Peyer's patch (tissue), 4 donors: ENCODE measurements at regions not wholly inside any gene's neighbourhood (a gene's known extent, or its start where the extent isn't known, plus 50 kb on each side); places are given as distances from the start of the nearest gene placed in this dataset.

Experiments
- DNase-seq, 3 donors: peaks; one replicate each; pipeline ENCODE4 v3.0.0-alpha.2; 2017 to 2019
- H3K27ac ChIP-seq, 4 donors: fragments of 200-600 bp; sonication (generic); one replicate each; pipeline ENCODE4 v1.5.1; 2016 to 2019
- H3K27me3 ChIP-seq, 2 donors: fragments of 200-600 bp; sonication (generic); one replicate each; pipeline ENCODE4 v1.5.1; 2019
- H3K36me3 ChIP-seq, 3 donors: fragments of 200-600 bp; sonication (generic); one replicate each; pipeline ENCODE4 v1.5.1; 2016 to 2019
- H3K4me1 ChIP-seq, 4 donors: fragments of 200-600 bp; sonication (generic); one replicate each; pipeline ENCODE4 v1.5.1; 2016 to 2019
- H3K4me3 ChIP-seq, 4 donors: fragments of 200-600 bp; sonication (generic); 1 replicate in 3 of 4; 2 replicates in 1 of 4; pipeline ENCODE4 v1.5.1; 2016 to 2019; ENCODE audit warnings: mild to moderate bottlenecking in 1 of 4
- H3K9me3 ChIP-seq, 4 donors: fragments of 200-600 bp; sonication (generic); one replicate each; pipeline ENCODE4 v1.5.1; 2016 to 2019; ENCODE audit warnings: mild to moderate bottlenecking in 1 of 4
- POLR2A ChIP-seq, 2 donors: fragments of 450-650 bp; IDR thresholded peaks; one replicate each; pipeline ENCODE4 v1.5.1; 2017; ENCODE audit warnings: antibody characterized with exemption in 2 of 2, mild to moderate bottlenecking in 2 of 2, moderate library complexity in 2 of 2
- TF ChIP-seq, protein P1 (sequence below), 6 experiments: fragments of 450-650 bp in 4 of 6; fragments of 200-600 bp in 2 of 6; sonication (generic) in 1 of 6; IDR thresholded peaks; one replicate each; pipeline ENCODE4 v1.5.1; 2017 to 2019; ENCODE audit warnings: antibody characterized with exemption in 6 of 6, mild to moderate bottlenecking in 3 of 6, moderate library complexity in 1 of 6

DNA sequence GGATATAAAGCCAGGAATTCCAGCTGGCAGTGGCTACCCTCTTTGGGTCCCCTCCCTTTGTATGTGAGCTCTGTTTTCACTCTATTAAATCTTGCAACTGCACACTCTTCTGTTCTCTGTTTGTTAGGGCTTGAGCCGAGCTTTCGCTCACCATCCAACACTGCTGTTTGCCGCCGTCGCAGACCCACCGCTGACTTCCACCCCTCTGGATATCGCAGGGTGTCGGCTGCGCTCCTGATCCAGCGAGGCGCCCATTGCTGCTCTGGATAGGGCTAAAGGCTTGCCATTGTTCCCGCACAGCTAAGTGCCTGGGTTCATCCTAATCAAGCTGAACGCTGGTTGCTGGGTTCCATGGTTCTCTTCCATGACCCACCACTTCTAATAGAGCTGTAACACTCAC is 1433.5 kb upstream of the ADGRB3 start:
- peaks cover 0 to 6% (median 0%) of the 10 kb centered on the region in 4 donors for H3K9me3 ChIP-seq
- H3K36me3 ChIP-seq = no peaks in the 10 kb centered on the region
- no peak for TF ChIP-seq POLR2A (IDR thresholded peaks at IDR 0.05)
- TF ChIP-seq, protein P1, sequence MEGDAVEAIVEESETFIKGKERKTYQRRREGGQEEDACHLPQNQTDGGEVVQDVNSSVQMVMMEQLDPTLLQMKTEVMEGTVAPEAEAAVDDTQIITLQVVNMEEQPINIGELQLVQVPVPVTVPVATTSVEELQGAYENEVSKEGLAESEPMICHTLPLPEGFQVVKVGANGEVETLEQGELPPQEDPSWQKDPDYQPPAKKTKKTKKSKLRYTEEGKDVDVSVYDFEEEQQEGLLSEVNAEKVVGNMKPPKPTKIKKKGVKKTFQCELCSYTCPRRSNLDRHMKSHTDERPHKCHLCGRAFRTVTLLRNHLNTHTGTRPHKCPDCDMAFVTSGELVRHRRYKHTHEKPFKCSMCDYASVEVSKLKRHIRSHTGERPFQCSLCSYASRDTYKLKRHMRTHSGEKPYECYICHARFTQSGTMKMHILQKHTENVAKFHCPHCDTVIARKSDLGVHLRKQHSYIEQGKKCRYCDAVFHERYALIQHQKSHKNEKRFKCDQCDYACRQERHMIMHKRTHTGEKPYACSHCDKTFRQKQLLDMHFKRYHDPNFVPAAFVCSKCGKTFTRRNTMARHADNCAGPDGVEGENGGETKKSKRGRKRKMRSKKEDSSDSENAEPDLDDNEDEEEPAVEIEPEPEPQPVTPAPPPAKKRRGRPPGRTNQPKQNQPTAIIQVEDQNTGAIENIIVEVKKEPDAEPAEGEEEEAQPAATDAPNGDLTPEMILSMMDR (IDR thresholded peaks at IDR 0.05) = no peak
- no peak overlapping the region for H3K4me3 ChIP-seq
- no peaks in the 10 kb centered on the region for H3K27me3 ChIP-seq
- H3K4me1 ChIP-seq = no peaks in the 10 kb centered on the region
- no peak for DNase-seq
- H3K27ac ChIP-seq = no peak overlapping the region

- no peaks in the 10 kb centered on the region for H3K36me3 ChIP-seq
- no peak overlapping the region for H3K4me3 ChIP-seq
- H3K9me3 ChIP-seq = peaks cover 0 to 6% (median 0%) of the 10 kb centered on the region in 4 donors
- no peaks in the 10 kb centered on the region for H3K4me1 ChIP-seq
- DNase-seq = no peak
- H3K27ac ChIP-seq = no peak overlapping the region
- TF ChIP-seq, protein P1 (IDR thresholded peaks at IDR 0.05) = no peak
- TF ChIP-seq POLR2A (IDR thresholded peaks at IDR 0.05) = no peak
- no peaks in the 10 kb centered on the region for H3K27me3 ChIP-seq
Observed at GRCh38 chr6:67200626-67201403, 1434.3 kb upstream of the ADGRB3 start.

DNA sequence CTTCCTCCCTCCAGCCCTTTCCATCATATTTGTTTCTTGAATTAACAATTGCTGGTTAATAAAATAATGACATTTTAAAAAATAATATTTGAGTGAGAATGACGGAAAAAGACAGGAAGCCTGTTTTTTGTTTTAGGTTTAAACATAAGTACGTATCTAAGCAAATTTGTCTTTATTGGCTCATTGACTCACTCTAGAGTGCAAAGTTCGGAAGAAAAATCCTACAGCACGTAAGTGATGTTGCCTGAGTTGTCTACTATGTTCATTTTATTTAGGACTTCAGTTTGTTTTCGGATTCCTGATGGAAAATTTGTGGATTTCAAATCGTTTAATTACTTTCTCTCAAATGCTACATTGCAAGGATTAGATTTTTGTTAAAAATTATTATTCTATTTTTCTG is 1435.7 kb upstream of the ADGRB3 start:
- H3K27ac ChIP-seq = no peak overlapping the region

DNA sequence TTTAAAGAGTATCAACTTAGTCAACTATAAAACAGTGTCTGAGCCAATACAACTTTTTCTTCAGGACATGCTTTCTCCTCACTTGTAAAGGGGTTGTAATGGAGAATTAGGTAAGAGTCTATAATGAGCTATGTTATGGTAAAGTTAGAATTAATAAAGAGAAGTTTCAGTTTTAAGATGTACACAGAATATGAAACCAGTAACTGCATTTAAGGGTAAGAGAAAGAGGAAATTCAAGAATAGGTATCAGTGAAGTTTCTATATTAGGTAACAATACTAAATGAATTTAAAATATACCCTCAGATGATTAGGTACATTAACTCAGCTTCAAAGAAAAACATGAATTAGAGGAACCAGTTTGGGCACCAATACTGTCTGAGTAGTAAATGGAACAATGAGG is 1444.3 kb upstream of the ADGRB3 start:
- no peak overlapping the region for H3K27ac ChIP-seq
- TF ChIP-seq, protein P1 (IDR thresholded peaks at IDR 0.05) = no peak
- TF ChIP-seq POLR2A (IDR thresholded peaks at IDR 0.05) = no peak
- DNase-seq = no peak
- no peaks in the 10 kb centered on the region for H3K27me3 ChIP-seq
- H3K36me3 ChIP-seq = no peaks in the 10 kb centered on the region
- H3K9me3 ChIP-seq = peaks cover 0 to 3% (median 0%) of the 10 kb centered on the region in 4 donors
- no peak overlapping the region for H3K4me3 ChIP-seq
- H3K4me1 ChIP-seq = no peaks in the 10 kb centered on the region

More for the DNA sequence above, 1435.7 kb upstream of the ADGRB3 start:
- DNase-seq = no peak
- H3K9me3 ChIP-seq = peaks cover 0 to 6% (median 0%) of the 10 kb centered on the region in 4 donors
- H3K4me3 ChIP-seq = no peak overlapping the region
- no peaks in the 10 kb centered on the region for H3K4me1 ChIP-seq
- no peak for TF ChIP-seq POLR2A (IDR thresholded peaks at IDR 0.05)
- TF ChIP-seq, protein P1 (IDR thresholded peaks at IDR 0.05) = no peak
- H3K36me3 ChIP-seq = no peaks in the 10 kb centered on the region
- no peaks in the 10 kb centered on the region for H3K27me3 ChIP-seq

DNA sequence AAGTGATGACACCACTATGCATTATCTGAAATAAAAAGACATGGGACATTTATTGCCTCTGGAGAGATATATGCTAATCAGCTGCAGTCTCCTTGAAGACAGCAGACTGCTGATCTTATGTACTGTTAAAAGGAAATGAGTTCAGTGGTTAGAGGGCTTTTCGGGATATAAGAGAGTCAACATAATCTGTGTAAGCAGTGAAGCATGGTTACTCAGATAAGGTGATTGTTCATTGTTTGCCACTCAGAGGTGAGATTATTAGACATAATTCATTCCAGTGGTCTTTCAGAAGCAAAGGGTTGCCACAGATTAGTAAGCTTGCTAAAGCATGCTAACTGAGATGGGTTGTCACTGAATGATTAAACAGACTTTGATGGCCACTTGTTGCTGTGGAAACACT is 1450.7 kb upstream of the ADGRB3 start:
- Histone ChIP-seq H3K36me3 (no peaks in the 10 kb centered on the region), H3K9me3 (no peaks in the 10 kb centered on the region), H3K4me1 (no peaks in the 10 kb centered on the region), H3K4me3 (no peak overlapping the region), H3K27ac (no peak overlapping the region), H3K27me3 (no peaks in the 10 kb centered on the region)
- no peak for DNase-seq
- no peak for TF ChIP-seq POLR2A (IDR thresholded peaks at IDR 0.05)
- TF ChIP-seq, protein P1 (IDR thresholded peaks at IDR 0.05) = no peak
